ENCODE measurements at regions not wholly inside any gene's neighbourhood (a gene's known extent, or its start where the extent isn't known, plus 50 kb on each side); places are given as distances from the start of the nearest gene placed in this dataset.

GRCh38 chr11:134512061-134512460, 100.0 kb upstream of the B3GAT1 start:
- TF ChIP-seq CTCF (IDR thresholded peaks at IDR 0.05) (no peak), POLR2A (IDR thresholded peaks at IDR 0.05) (no peak), EP300 (IDR thresholded peaks at IDR 0.05) (no peak)

Measured in sigmoid colon (tissue), 4 donors.